Ectodermal cell (in vitro differentiated cells): ENCODE measurements at regions not wholly inside any gene's neighbourhood (a gene's known extent, or its start where the extent isn't known, plus 50 kb on each side); places are given as distances from the start of the nearest gene placed in this dataset.
"Not testable (repeated sequence)": the region's sequence is repeated elsewhere in the genome, so short reads cannot be mapped to it uniquely, and the experiment has no call there.

Source experiments
- H3K27ac ChIP-seq: 2 replicates; pipeline ENCODE4 v1.7.0; 2013; ENCODE audit warnings: mild to moderate bottlenecking, low read depth, low read length; ENCODE audit not compliant: insufficient read depth, poor library complexity, severe bottlenecking
- H3K27me3 ChIP-seq: 2 replicates; pipeline ENCODE4 v1.7.0; 2013; ENCODE audit warnings: mild to moderate bottlenecking, low read length; ENCODE audit not compliant: insufficient read depth, control insufficient read depth, poor library complexity, severe bottlenecking
- H3K36me3 ChIP-seq: one replicate; pipeline ENCODE4 v1.7.0; 2013; ENCODE audit warnings: low read length; ENCODE audit not compliant: control insufficient read depth, insufficient read depth
- H3K4me1 ChIP-seq: one replicate; pipeline ENCODE4 v1.7.0; 2013; ENCODE audit warnings: low read length; ENCODE audit not compliant: control insufficient read depth, insufficient read depth
- H3K4me3 ChIP-seq: 2 replicates; pipeline ENCODE4 v1.7.0; 2013; ENCODE audit warnings: low read depth, low read length, control low read depth; ENCODE audit not compliant: insufficient read depth
- H3K9me3 ChIP-seq: 2 replicates; pipeline ENCODE4 v1.7.0; 2013; ENCODE audit warnings: mild to moderate bottlenecking, low read length, moderate library complexity; ENCODE audit not compliant: control insufficient read depth
- WGBS, 2 experiments: methylation state at CpG; one replicate each; pipeline ENCODE4 v1.1.7; 2013; ENCODE audit warnings: missing lambda C conversion rate in 2 of 2; 5-methylcytosine and 5-hydroxymethylcytosine counted together

GRCh38 chr6:141475259-141475658 is 657.5 kb upstream of the GJE1 start:
- no peak overlapping the region for H3K27ac ChIP-seq
- H3K27me3 ChIP-seq = no peaks in the 10 kb centered on the region
- H3K9me3 ChIP-seq = no peaks in the 10 kb centered on the region
- H3K4me1 ChIP-seq = peaks cover 5% of the 10 kb centered on the region
- no peak overlapping the region for H3K4me3 ChIP-seq
- WGBS, 2 experiments = 86 to 98% methylated on average over 2 of the region's 2 CpGs
- H3K36me3 ChIP-seq = no peaks in the 10 kb centered on the region

GRCh38 chr6:141472162-141472928 is 660.4 kb upstream of the GJE1 start:
- Histone ChIP-seq H3K36me3 (no peaks in the 10 kb centered on the region), H3K9me3 (no peaks in the 10 kb centered on the region), H3K27ac (no peak overlapping the region), H3K4me3 (no peak overlapping the region), H3K27me3 (no peaks in the 10 kb centered on the region), H3K4me1 (peaks cover 5% of the 10 kb centered on the region)
- 45 to 56% methylated on average over 2 of the region's 2 CpGs for WGBS, 2 experiments

- no peaks in the 10 kb centered on the region for H3K36me3 ChIP-seq
- H3K27ac ChIP-seq = no peak overlapping the region
- no peaks in the 10 kb centered on the region for H3K9me3 ChIP-seq
- no peaks in the 10 kb centered on the region for H3K27me3 ChIP-seq
- no peak overlapping the region for H3K4me3 ChIP-seq
- WGBS, 2 experiments = 92 to 98% methylated on average over 2 of the region's 2 CpGs
- peaks cover 5% of the 10 kb centered on the region for H3K4me1 ChIP-seq
Observed at GRCh38 chr6:141470810-141471209, 661.9 kb upstream of the GJE1 start.

GRCh38 chr6:141467881-141468280 is 664.8 kb upstream of the GJE1 start:
- Histone ChIP-seq H3K36me3 (no peaks in the 10 kb centered on the region), H3K27ac (no peak overlapping the region), H3K4me1 (peaks cover 5% of the 10 kb centered on the region), H3K27me3 (no peaks in the 10 kb centered on the region), H3K4me3 (no peak overlapping the region), H3K9me3 (no peaks in the 10 kb centered on the region)

GRCh38 chr6:141467041-141467440 is 665.7 kb upstream of the GJE1 start:
- Histone ChIP-seq H3K9me3 (no peaks in the 10 kb centered on the region), H3K4me1 (peaks cover 5% of the 10 kb centered on the region), H3K4me3 (no peak overlapping the region), H3K27me3 (no peaks in the 10 kb centered on the region), H3K27ac (no peak overlapping the region), H3K36me3 (no peaks in the 10 kb centered on the region)
- WGBS, 2 experiments = 94 to 97% methylated on average over 1 of the region's 1 CpG

- Histone ChIP-seq H3K4me1 (no peaks in the 10 kb centered on the region), H3K36me3 (no peaks in the 10 kb centered on the region), H3K27me3 (no peaks in the 10 kb centered on the region), H3K9me3 (no peaks in the 10 kb centered on the region), H3K27ac (no peak overlapping the region), H3K4me3 (no peak overlapping the region)
- no CpG with 5 or more reads among the region's 2 CpGs for WGBS, 2 experiments
Observed at GRCh38 chr6:141464896-141465295, 667.8 kb upstream of the GJE1 start.

GRCh38 chr6:141464490-141464889 is 668.2 kb upstream of the GJE1 start:
- WGBS, 2 experiments = 86 to 87% methylated on average over 2 of the region's 2 CpGs
- Histone ChIP-seq H3K9me3 (no peaks in the 10 kb centered on the region), H3K27ac (no peak overlapping the region), H3K27me3 (no peaks in the 10 kb centered on the region), H3K4me1 (no peaks in the 10 kb centered on the region), H3K4me3 (no peak overlapping the region), H3K36me3 (no peaks in the 10 kb centered on the region)

GRCh38 chr6:141463237-141463977 is 669.3 kb upstream of the GJE1 start:
- no peaks in the 10 kb centered on the region for H3K9me3 ChIP-seq
- 93 to 94% methylated on average over 4 to 7 of the region's 8 CpGs for WGBS, 2 experiments
- no peaks in the 10 kb centered on the region for H3K36me3 ChIP-seq
- H3K27me3 ChIP-seq = no peaks in the 10 kb centered on the region
- no peaks in the 10 kb centered on the region for H3K4me1 ChIP-seq
- H3K27ac ChIP-seq = no peak overlapping the region
- H3K4me3 ChIP-seq = no peak overlapping the region

- H3K27me3 ChIP-seq = no peaks in the 10 kb centered on the region
- whole genome bisulfite sequencing, 2 experiments = 100% methylated on average over 1 of the region's 1 CpG
- no peak overlapping the region for H3K27ac ChIP-seq
- H3K4me3 ChIP-seq = no peak overlapping the region
- no peaks in the 10 kb centered on the region for H3K9me3 ChIP-seq
- H3K36me3 ChIP-seq = no peaks in the 10 kb centered on the region
- H3K4me1 ChIP-seq = no peaks in the 10 kb centered on the region
Observed at GRCh38 chr6:141460743-141461484, 671.8 kb upstream of the GJE1 start.

GRCh38 chr6:141460245-141460644 is 672.5 kb upstream of the GJE1 start:
- H3K9me3 ChIP-seq, H3K27ac ChIP-seq, H3K4me3 ChIP-seq, H3K36me3 ChIP-seq, H3K27me3 ChIP-seq, H3K4me1 ChIP-seq: not testable (repeated sequence)
- WGBS, 2 experiments = 11 to 14% methylated on average over 4 of the region's 5 CpGs
